ENCODE measurements at regions not wholly inside any gene's neighbourhood (a gene's known extent, or its start where the extent isn't known, plus 50 kb on each side); places are given as distances from the start of the nearest gene placed in this dataset.

GRCh38 chr1:182305861-182306260, 85.7 kb downstream of the GLUL start:
- TF ChIP-seq CTCF (IDR thresholded peaks at IDR 0.05) = no peak
- ATAC-seq (ENCODE audit: insufficient number of reproducible peaks, low FRiP score, low read depth) (no peak), DNase-seq (ENCODE audit: low spot score) (no peak)
- Histone ChIP-seq H3K27ac (no peak overlapping the region), H3K27me3 (replicated peaks; ENCODE audit: insufficient read depth) (no peaks in the 10 kb centered on the region), H3K36me3 (no peaks in the 10 kb centered on the region), H3K9me3 (no peaks in the 10 kb centered on the region), H3K4me1 (ENCODE audit: control insufficient read depth in 1 of 2, low read depth in 2 of 2) (peaks cover 0 to 19% of the 10 kb centered on the region in 2 donors), H3K4me3 (no peak overlapping the region)

- peaks cover 0 to 19% of the 10 kb centered on the region in 2 donors for H3K4me1 ChIP-seq (ENCODE audit: control insufficient read depth in 1 of 2, low read depth in 2 of 2)
- no peaks in the 10 kb centered on the region for H3K27me3 ChIP-seq (replicated peaks; ENCODE audit: insufficient read depth)
- ATAC-seq (ENCODE audit: insufficient number of reproducible peaks, low FRiP score, low read depth) (no peak), DNase-seq (ENCODE audit: low spot score) (no peak)
- no peak overlapping the region for H3K27ac ChIP-seq
- H3K4me3 ChIP-seq = no peak overlapping the region
- no peaks in the 10 kb centered on the region for H3K36me3 ChIP-seq
- no peak for TF ChIP-seq CTCF (IDR thresholded peaks at IDR 0.05)
- no peaks in the 10 kb centered on the region for H3K9me3 ChIP-seq
These were observed 87.0 kb downstream of the GLUL start for GRCh38 chr1:182304627-182305026.

DNA sequence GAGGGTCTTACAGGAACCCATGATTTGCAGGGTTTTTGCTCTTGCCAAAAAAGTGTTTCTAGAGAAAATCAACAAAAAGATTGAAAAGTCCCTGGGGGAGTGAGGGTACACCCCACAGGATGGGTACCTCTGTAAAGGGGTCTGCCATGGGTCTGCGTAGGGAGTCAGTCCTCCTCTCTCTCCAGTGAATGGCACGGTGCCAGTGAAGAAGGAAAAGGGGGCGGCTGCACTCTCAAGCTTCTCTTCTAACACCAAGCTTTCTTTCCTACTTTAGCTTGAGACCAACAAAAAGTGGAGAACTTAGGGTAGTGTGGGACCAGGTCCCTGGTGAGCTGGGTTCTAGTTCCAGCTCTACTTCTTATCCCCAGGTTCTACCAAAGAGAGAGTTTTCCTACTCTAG, 87.4 kb downstream of the GLUL start:
- no peak for DNase-seq (ENCODE audit: low spot score)
- no peak for ATAC-seq (ENCODE audit: insufficient number of reproducible peaks, low FRiP score, low read depth)
- Histone ChIP-seq H3K4me1 (ENCODE audit: control insufficient read depth in 1 of 2, low read depth in 2 of 2) (peaks cover 0 to 19% of the 10 kb centered on the region in 2 donors), H3K27me3 (replicated peaks; ENCODE audit: insufficient read depth) (no peaks in the 10 kb centered on the region), H3K27ac (no peak overlapping the region), H3K9me3 (no peaks in the 10 kb centered on the region), H3K36me3 (no peaks in the 10 kb centered on the region), H3K4me3 (no peak overlapping the region)
- no peak for TF ChIP-seq CTCF (IDR thresholded peaks at IDR 0.05)

- ATAC-seq (ENCODE audit: insufficient number of reproducible peaks, low FRiP score, low read depth) = no peak
- H3K4me1 ChIP-seq (ENCODE audit: control insufficient read depth in 1 of 2, low read depth in 2 of 2) = peaks cover 0 to 19% of the 10 kb centered on the region in 2 donors
- H3K4me3 ChIP-seq = no peak overlapping the region
- H3K36me3 ChIP-seq = no peaks in the 10 kb centered on the region
- TF ChIP-seq CTCF (IDR thresholded peaks at IDR 0.05) = no peak
- no peaks in the 10 kb centered on the region for H3K27me3 ChIP-seq (replicated peaks; ENCODE audit: insufficient read depth)
- DNase-seq (ENCODE audit: low spot score) = no peak
- H3K9me3 ChIP-seq = no peaks in the 10 kb centered on the region
- H3K27ac ChIP-seq = no peak overlapping the region
These were observed 87.8 kb downstream of the GLUL start for GRCh38 chr1:182303778-182304177.

DNA sequence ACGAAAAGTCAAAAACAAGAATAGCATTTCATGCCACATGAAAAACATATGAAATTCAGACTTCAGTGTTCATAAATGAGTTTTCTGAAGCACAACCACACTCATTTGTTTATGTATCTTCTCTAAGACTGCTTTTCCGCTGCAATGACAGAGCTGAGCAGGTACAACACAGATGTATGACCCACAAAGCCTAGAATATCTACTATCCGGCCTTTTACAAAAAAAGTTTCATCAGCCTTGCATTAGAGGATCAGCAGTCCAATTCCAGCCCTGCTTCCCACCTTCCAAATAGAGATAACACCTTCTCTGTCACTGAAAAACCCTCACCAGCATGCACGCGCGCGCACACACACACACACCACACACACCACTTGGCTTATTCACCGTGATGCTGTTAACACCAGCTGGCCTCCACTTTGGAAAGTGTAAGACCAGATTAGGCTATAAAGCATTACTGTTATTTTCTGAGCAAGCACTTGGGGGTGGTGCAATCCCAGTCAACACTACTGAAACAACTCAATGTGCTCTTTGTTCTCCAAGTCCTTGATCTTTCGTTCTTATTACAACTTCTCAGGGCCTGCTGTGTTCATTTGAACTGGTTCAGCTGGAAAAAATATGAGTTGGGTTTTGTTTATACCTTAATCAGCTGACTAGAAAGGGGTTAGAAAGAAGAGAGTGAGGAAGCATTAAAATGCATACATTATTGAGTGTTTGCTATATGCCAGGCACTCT, 90.0 kb downstream of the GLUL start:
- Histone ChIP-seq H3K27me3 (replicated peaks; ENCODE audit: insufficient read depth) (no peaks in the 10 kb centered on the region), H3K27ac (no peak overlapping the region), H3K4me1 (ENCODE audit: control insufficient read depth in 1 of 2, low read depth in 2 of 2) (peaks cover 9 to 35% of the 10 kb centered on the region in 2 donors), H3K9me3 (no peaks in the 10 kb centered on the region), H3K36me3 (no peaks in the 10 kb centered on the region), H3K4me3 (no peak overlapping the region)
- no peak for TF ChIP-seq CTCF (IDR thresholded peaks at IDR 0.05)
- no peak for DNase-seq (ENCODE audit: low spot score)
- no peak for ATAC-seq (ENCODE audit: insufficient number of reproducible peaks, low FRiP score, low read depth)
